OCI-LY1 (cell line): ENCODE measurements at regions not wholly inside any gene's neighbourhood (a gene's known extent, or its start where the extent isn't known, plus 50 kb on each side); places are given as distances from the start of the nearest gene placed in this dataset.

ENCODE experiments used
- H2AFZ ChIP-seq: fragments of 200-600 bp; sonication (generic), shearing (Covaris generic); 2 replicates; pipeline ENCODE4 v1.6.0; 2014; ENCODE audit warnings: antibody characterized with exemption, mild to moderate bottlenecking, low read length
- H3F3A ChIP-seq: fragments of 200-600 bp; sonication (generic), shearing (Covaris generic); 2 replicates; pipeline ENCODE4 v1.6.0; 2014; ENCODE audit warnings: mild to moderate bottlenecking, antibody characterized with exemption, low read length, moderate library complexity; ENCODE audit not compliant: insufficient read depth
- H3K27ac ChIP-seq: fragments of 200-600 bp; sonication (generic); 2 replicates; pipeline ENCODE4 v1.5.1; 2014; ENCODE audit warnings: low read length, mixed run types, mild to moderate bottlenecking, low read depth; ENCODE audit not compliant: poor library complexity, severe bottlenecking
- H3K27me3 ChIP-seq: fragments of 200-600 bp; sonication (generic); 2 replicates; pipeline ENCODE4 v1.6.0; 2014; ENCODE audit warnings: antibody characterized with exemption, mild to moderate bottlenecking, low read length, moderate library complexity; ENCODE audit not compliant: insufficient read depth
- H3K36me3 ChIP-seq: fragments of 200-600 bp; sonication (generic); 2 replicates; pipeline ENCODE4 v1.6.1; 2014; ENCODE audit warnings: mild to moderate bottlenecking, antibody characterized with exemption, low read length, moderate library complexity, mixed read lengths; ENCODE audit not compliant: insufficient read depth
- H3K4me1 ChIP-seq: fragments of 200-600 bp; sonication (generic); 2 replicates; pipeline ENCODE4 v1.5.1; 2014; ENCODE audit warnings: mild to moderate bottlenecking, low read length, moderate library complexity; ENCODE audit not compliant: insufficient read depth, severe bottlenecking
- H3K4me2 ChIP-seq: fragments of 200-600 bp; sonication (generic), shearing (Covaris generic); 2 replicates; pipeline ENCODE4 v1.6.1; 2014; ENCODE audit warnings: low read length
- H3K4me3 ChIP-seq: fragments of 200-600 bp; sonication (generic); 2 replicates; pipeline ENCODE4 v1.5.1; 2014; ENCODE audit warnings: low read length, low read depth, mild to moderate bottlenecking, mixed read lengths; ENCODE audit not compliant: poor library complexity, severe bottlenecking
- H3K79me2 ChIP-seq: fragments of 200-600 bp; shearing (Covaris generic); 2 replicates; pipeline ENCODE4 v1.6.1; 2016; ENCODE audit warnings: mixed run types, low read length, mixed read lengths; ENCODE audit not compliant: insufficient read depth
- H3K9ac ChIP-seq: fragments of 200-600 bp; sonication (generic), shearing (Covaris generic); 2 replicates; pipeline ENCODE4 v1.6.1; 2014; ENCODE audit warnings: mild to moderate bottlenecking, low read length, mixed read lengths
- H3K9me2 ChIP-seq: fragments of 200-600 bp; sonication (generic), shearing (Covaris generic); 2 replicates; pipeline ENCODE4 v1.6.1; 2014; ENCODE audit warnings: low read depth, mild to moderate bottlenecking, low read length, mixed read lengths
- H3K9me3 ChIP-seq: fragments of 200-600 bp; shearing (Covaris generic); 2 replicates; pipeline ENCODE4 v1.6.1; 2014; ENCODE audit warnings: low read length, mixed read lengths
- H4K20me1 ChIP-seq: fragments of 200-600 bp; sonication (generic), shearing (Covaris generic); 2 replicates; pipeline ENCODE4 v1.6.0; 2016; ENCODE audit warnings: mild to moderate bottlenecking, low read length; ENCODE audit not compliant: insufficient read depth
- EZH2 ChIP-seq: fragments of 200-600 bp; sonication (generic), shearing (Covaris generic); IDR thresholded peaks from 2 replicates; pipeline ENCODE4 v1.8.0; 2017; ENCODE audit warnings: borderline replicate concordance, mixed run types, mild to moderate bottlenecking, antibody characterized with exemption, low read length, moderate library complexity, mixed read lengths
- TF ChIP-seq, protein P1 (sequence below): fragments of 200-600 bp; sonication (generic), shearing (Covaris generic); IDR thresholded peaks from 2 replicates; pipeline ENCODE4 v1.5.1; 2017; ENCODE audit warnings: mild to moderate bottlenecking, antibody characterized with exemption, low read length, moderate library complexity, mixed read lengths

DNA sequence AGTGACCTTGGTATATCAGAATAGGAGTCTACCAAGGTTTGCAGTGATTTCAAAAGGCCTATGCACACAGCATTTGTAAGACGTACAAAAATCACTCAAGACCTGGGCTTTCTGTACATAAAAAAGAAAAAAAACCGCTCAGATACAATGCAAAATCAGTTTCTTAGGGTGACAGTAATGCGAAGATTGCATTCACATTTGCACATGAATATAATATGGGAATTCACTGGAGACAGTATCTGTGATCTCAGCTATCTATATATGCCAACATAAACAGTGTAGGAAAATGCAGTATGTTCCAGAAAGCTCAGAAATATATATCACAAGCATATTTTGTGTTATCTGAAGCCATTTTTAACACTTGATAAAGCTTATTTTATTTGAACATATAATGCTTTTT lies 176.4 kb upstream of the MYOCD start:
- H3F3A ChIP-seq, result no peaks in the 10 kb centered on the region
- H2AFZ ChIP-seq, result no peak overlapping the region
- no peaks in the 10 kb centered on the region for H3K27me3 ChIP-seq

DNA sequence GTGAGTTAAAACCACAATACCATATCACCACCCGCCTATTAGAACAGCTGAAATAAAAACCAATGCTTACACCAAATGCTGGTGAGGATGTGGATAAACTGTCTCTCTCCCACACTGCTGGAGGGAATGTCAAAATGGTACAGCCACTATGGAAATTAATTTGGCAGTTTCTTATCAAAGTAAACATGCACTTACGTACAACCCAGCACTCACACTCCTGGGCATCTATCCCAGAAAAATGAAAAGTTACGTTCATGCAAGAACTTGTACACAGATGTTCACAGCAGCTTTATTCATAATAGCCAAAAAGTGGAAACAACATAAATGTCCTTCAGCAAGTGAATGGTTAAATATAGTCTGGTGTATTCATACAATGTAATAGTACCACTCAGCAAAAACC lies 173.2 kb upstream of the MYOCD start:
- H3K4me2 ChIP-seq, result no peak overlapping the region

More for the DNA sequence above, 176.4 kb upstream of the MYOCD start:
- Histone ChIP-seq H3K4me1 (no peaks in the 10 kb centered on the region), H3K9ac (no peak overlapping the region), H4K20me1 (no peaks in the 10 kb centered on the region), H3K4me2 (no peak overlapping the region), H3K27ac (no peak overlapping the region), H3K79me2 (no peaks in the 10 kb centered on the region), H3K4me3 (no peak overlapping the region), H3K9me2 (no peaks in the 10 kb centered on the region), H3K36me3 (no peaks in the 10 kb centered on the region), H3K9me3 (no peaks in the 10 kb centered on the region)
- no peak for TF ChIP-seq EZH2
- TF ChIP-seq, protein P1, sequence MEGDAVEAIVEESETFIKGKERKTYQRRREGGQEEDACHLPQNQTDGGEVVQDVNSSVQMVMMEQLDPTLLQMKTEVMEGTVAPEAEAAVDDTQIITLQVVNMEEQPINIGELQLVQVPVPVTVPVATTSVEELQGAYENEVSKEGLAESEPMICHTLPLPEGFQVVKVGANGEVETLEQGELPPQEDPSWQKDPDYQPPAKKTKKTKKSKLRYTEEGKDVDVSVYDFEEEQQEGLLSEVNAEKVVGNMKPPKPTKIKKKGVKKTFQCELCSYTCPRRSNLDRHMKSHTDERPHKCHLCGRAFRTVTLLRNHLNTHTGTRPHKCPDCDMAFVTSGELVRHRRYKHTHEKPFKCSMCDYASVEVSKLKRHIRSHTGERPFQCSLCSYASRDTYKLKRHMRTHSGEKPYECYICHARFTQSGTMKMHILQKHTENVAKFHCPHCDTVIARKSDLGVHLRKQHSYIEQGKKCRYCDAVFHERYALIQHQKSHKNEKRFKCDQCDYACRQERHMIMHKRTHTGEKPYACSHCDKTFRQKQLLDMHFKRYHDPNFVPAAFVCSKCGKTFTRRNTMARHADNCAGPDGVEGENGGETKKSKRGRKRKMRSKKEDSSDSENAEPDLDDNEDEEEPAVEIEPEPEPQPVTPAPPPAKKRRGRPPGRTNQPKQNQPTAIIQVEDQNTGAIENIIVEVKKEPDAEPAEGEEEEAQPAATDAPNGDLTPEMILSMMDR, result no peak

GRCh38 chr17:12505866-12506265 lies 159.8 kb upstream of the MYOCD start:
- no peaks in the 10 kb centered on the region for H3K79me2 ChIP-seq
- H3K4me3 ChIP-seq, result no peak overlapping the region
- H4K20me1 ChIP-seq, result no peaks in the 10 kb centered on the region
- H3F3A ChIP-seq, result no peaks in the 10 kb centered on the region
- H3K9me3 ChIP-seq, result no peaks in the 10 kb centered on the region
- no peaks in the 10 kb centered on the region for H3K4me1 ChIP-seq
- H3K27me3 ChIP-seq, result no peaks in the 10 kb centered on the region
- no peaks in the 10 kb centered on the region for H3K36me3 ChIP-seq
- H3K9ac ChIP-seq, result no peak overlapping the region
- H3K4me2 ChIP-seq, result no peak overlapping the region
- H2AFZ ChIP-seq, result no peak overlapping the region
- H3K27ac ChIP-seq, result no peak overlapping the region
- H3K9me2 ChIP-seq, result no peaks in the 10 kb centered on the region
- TF ChIP-seq EZH2, result no peak
- TF ChIP-seq, protein P1, result no peak

More for the DNA sequence above, 173.2 kb upstream of the MYOCD start:
- Histone ChIP-seq H3F3A (no peaks in the 10 kb centered on the region), H3K9me2 (no peaks in the 10 kb centered on the region), H4K20me1 (no peaks in the 10 kb centered on the region), H3K9ac (no peak overlapping the region), H3K27me3 (no peaks in the 10 kb centered on the region), H3K4me3 (no peak overlapping the region), H3K27ac (no peak overlapping the region), H3K36me3 (no peaks in the 10 kb centered on the region), H3K9me3 (no peaks in the 10 kb centered on the region), H3K4me1 (no peaks in the 10 kb centered on the region), H2AFZ (no peak overlapping the region), H3K79me2 (no peaks in the 10 kb centered on the region)
- no peak for TF ChIP-seq EZH2
- TF ChIP-seq, protein P1, result no peak
